ENCODE measurements at regions not wholly inside any gene's neighbourhood (a gene's known extent, or its start where the extent isn't known, plus 50 kb on each side); places are given as distances from the start of the nearest gene placed in this dataset.

- no peak overlapping the region for H3K4me3 ChIP-seq (ENCODE audit: low read depth, low read length)
- TF ChIP-seq CTCF (IDR thresholded peaks at IDR 0.05; ENCODE audit: low read depth, low read length, missing control alignments), result no peak
- DNase-seq (ENCODE audit: low read depth), result no peak
Measured at GRCh38 chr15:38622908-38623307, 58.3 kb upstream of the RASGRP1 start.

- no peak overlapping the region for H3K4me3 ChIP-seq (ENCODE audit: low read depth, low read length)
- no peak for DNase-seq (ENCODE audit: low read depth)
- no peak for TF ChIP-seq CTCF (IDR thresholded peaks at IDR 0.05; ENCODE audit: low read depth, low read length, missing control alignments)
Measured at GRCh38 chr15:38623744-38624143, 59.1 kb upstream of the RASGRP1 start.

- peak; percentile 10 for TF ChIP-seq CTCF (IDR thresholded peaks at IDR 0.05; ENCODE audit: low read depth, low read length, missing control alignments)
- no peak overlapping the region for H3K4me3 ChIP-seq (ENCODE audit: low read depth, low read length)
- DNase-seq (ENCODE audit: low read depth), result no peak
Measured at GRCh38 chr15:38624244-38625205, 59.9 kb upstream of the RASGRP1 start.

GRCh38 chr15:38625886-38626285 is 61.3 kb upstream of the RASGRP1 start:
- H3K4me3 ChIP-seq (ENCODE audit: low read depth, low read length), result no peak overlapping the region
- TF ChIP-seq CTCF (IDR thresholded peaks at IDR 0.05; ENCODE audit: low read depth, low read length, missing control alignments), result no peak
- no peak for DNase-seq (ENCODE audit: low read depth)

GRCh38 chr15:38626443-38627050 is 61.9 kb upstream of the RASGRP1 start:
- DNase-seq (ENCODE audit: low read depth), result no peak
- TF ChIP-seq CTCF (IDR thresholded peaks at IDR 0.05; ENCODE audit: low read depth, low read length, missing control alignments), result no peak
- H3K4me3 ChIP-seq (ENCODE audit: low read depth, low read length), result no peak overlapping the region

- TF ChIP-seq CTCF (IDR thresholded peaks at IDR 0.05; ENCODE audit: low read depth, low read length, missing control alignments), result no peak
- no peak for DNase-seq (ENCODE audit: low read depth)
- no peak overlapping the region for H3K4me3 ChIP-seq (ENCODE audit: low read depth, low read length)
Measured at GRCh38 chr15:38627689-38628277, 63.2 kb upstream of the RASGRP1 start.
